ENCODE measurements at regions not wholly inside any gene's neighbourhood (a gene's known extent, or its start where the extent isn't known, plus 50 kb on each side); places are given as distances from the start of the nearest gene placed in this dataset.

GRCh38 chr1:177585302-177586220 lies 384.3 kb downstream of the SEC16B start:
- TF ChIP-seq CTCF (IDR thresholded peaks at IDR 0.05), result no peak
- TF ChIP-seq EP300 (IDR thresholded peaks at IDR 0.05), result no peak
- no peak for TF ChIP-seq POLR2A (IDR thresholded peaks at IDR 0.05)
- peak in 1 of 3 donors; percentile 20 for TF ChIP-seq POLR2AphosphoS5 (IDR thresholded peaks at IDR 0.05)
